GM18867 (cell line): ENCODE measurements at regions not wholly inside any gene's neighbourhood (a gene's known extent, or its start where the extent isn't known, plus 50 kb on each side); places are given as distances from the start of the nearest gene placed in this dataset.

Experiments
- ATAC-seq: cut with Tn5 transposase; IDR thresholded peaks from one replicate; pipeline ENCODE4 v1.9.1; 2021; ENCODE audit warnings: mild to moderate bottlenecking, moderate library complexity; ENCODE audit not compliant: unreplicated experiment

- no peak for ATAC-seq
Measured at GRCh38 chr12:110972866-110973265, 52.5 kb upstream of the MYL2 start.

- ATAC-seq = no peak
Measured at GRCh38 chr12:110971936-110972335, 51.6 kb upstream of the MYL2 start.

- ATAC-seq = no peak
Measured at GRCh38 chr12:110971189-110971920, 51.0 kb upstream of the MYL2 start.
